CD4-positive, alpha-beta T cell treated with Interleukin-15 for 4 hours (primary cell): ENCODE measurements at regions not wholly inside any gene's neighbourhood (a gene's known extent, or its start where the extent isn't known, plus 50 kb on each side); places are given as distances from the start of the nearest gene placed in this dataset.
"Not testable (repeated sequence)": the region's sequence is repeated elsewhere in the genome, so short reads cannot be mapped to it uniquely, and the experiment has no call there.

ENCODE experiments used
- DNase-seq: peaks from one replicate; pipeline ENCODE4 v3.0.0-alpha.2; 2020; ENCODE audit warnings: low spot score

- DNase-seq: no peak
Measured at GRCh38 chr2:239804161-239805042, 220.7 kb downstream of the NDUFA10 start.

- no peak for DNase-seq
Measured at GRCh38 chr2:239803766-239804115, 221.4 kb downstream of the NDUFA10 start.

GRCh38 chr2:239803102-239803765, 221.9 kb downstream of the NDUFA10 start:
- DNase-seq: no peak

- DNase-seq: no peak
Measured at GRCh38 chr2:239802185-239802649, 222.9 kb downstream of the NDUFA10 start.

- no peak for DNase-seq
Measured at GRCh38 chr2:239801404-239802184, 223.5 kb downstream of the NDUFA10 start.

GRCh38 chr2:239800785-239801386, 224.3 kb downstream of the NDUFA10 start:
- no peak for DNase-seq

- DNase-seq: no peak
Measured at GRCh38 chr2:239797316-239797715, 227.8 kb downstream of the NDUFA10 start.

- DNase-seq: not testable (repeated sequence)
Measured at GRCh38 chr2:239795761-239796160, 229.4 kb downstream of the NDUFA10 start.

- DNase-seq: no peak
Measured at GRCh38 chr2:239793836-239794235, 231.3 kb downstream of the NDUFA10 start.

GRCh38 chr2:239793086-239793485, 232.1 kb downstream of the NDUFA10 start:
- no peak for DNase-seq

- DNase-seq: no peak
Measured at GRCh38 chr2:239792405-239793084, 232.6 kb downstream of the NDUFA10 start.

- DNase-seq: no peak
Measured at GRCh38 chr2:239791526-239792404, 233.4 kb downstream of the NDUFA10 start.

GRCh38 chr2:239790721-239791120, 234.4 kb downstream of the NDUFA10 start:
- no peak for DNase-seq

- no peak for DNase-seq
Measured at GRCh38 chr2:239790313-239790712, 234.8 kb downstream of the NDUFA10 start.

GRCh38 chr2:239789711-239790110, 235.4 kb downstream of the NDUFA10 start:
- DNase-seq: no peak

- no peak for DNase-seq
Measured at GRCh38 chr2:239788576-239789098, 236.5 kb downstream of the NDUFA10 start.

- no peak for DNase-seq
Measured at GRCh38 chr2:239787538-239788050, 237.5 kb downstream of the NDUFA10 start.

GRCh38 chr2:239786791-239787190, 238.4 kb downstream of the NDUFA10 start:
- no peak for DNase-seq

GRCh38 chr2:239781454-239781853, 243.7 kb downstream of the NDUFA10 start:
- no peak for DNase-seq
